Erythroblast (primary cell): ENCODE measurements at regions not wholly inside any gene's neighbourhood (a gene's known extent, or its start where the extent isn't known, plus 50 kb on each side); places are given as distances from the start of the nearest gene placed in this dataset.

Experiments used
- GATA1 ChIP-seq: IDR thresholded peaks from 2 replicates; pipeline ENCODE4 v1.6.1; 2011; ENCODE audit warnings: low read depth, mild to moderate bottlenecking, control low read depth, low read length, moderate library complexity
- POLR2A ChIP-seq: IDR thresholded peaks from 2 replicates; pipeline ENCODE4 v1.6.1; 2011; ENCODE audit warnings: mild to moderate bottlenecking, low read length

GRCh38 chr2:204187229-204188083 is 250.9 kb downstream of the ICOS start:
- TF ChIP-seq POLR2A (no peak), GATA1 (no peak)
